HS-27A (cell line): ENCODE measurements at regions not wholly inside any gene's neighbourhood (a gene's known extent, or its start where the extent isn't known, plus 50 kb on each side); places are given as distances from the start of the nearest gene placed in this dataset.
A peak's percentile ranks its signal among the peaks of the same experiment; 100 is the strongest.

Source experiments
- DNase-seq: peaks from one replicate; pipeline ENCODE4 v3.0.0-alpha.2; 2012; ENCODE audit warnings: low read depth, missing footprints

GRCh38 chr11:80598905-80599304 is 1158.1 kb upstream of the TENM4 start:
- DNase-seq = no peak

GRCh38 chr11:80596291-80596810 is 1155.5 kb upstream of the TENM4 start:
- DNase-seq = no peak

GRCh38 chr11:80595011-80595410 is 1154.2 kb upstream of the TENM4 start:
- DNase-seq = peak; percentile 65

- peak; percentile 76 for DNase-seq
These were observed 1153.0 kb upstream of the TENM4 start for GRCh38 chr11:80593648-80594374.

GRCh38 chr11:80592546-80592945 is 1151.7 kb upstream of the TENM4 start:
- DNase-seq = no peak

- no peak for DNase-seq
These were observed 1147.1 kb upstream of the TENM4 start for GRCh38 chr11:80587906-80588305.

GRCh38 chr11:80586464-80586863 is 1145.6 kb upstream of the TENM4 start:
- DNase-seq = peak; percentile 56

GRCh38 chr11:80584661-80585060 is 1143.8 kb upstream of the TENM4 start:
- DNase-seq = no peak

- no peak for DNase-seq
These were observed 1129.0 kb upstream of the TENM4 start for GRCh38 chr11:80569832-80570231.

GRCh38 chr11:80565231-80565630 is 1124.4 kb upstream of the TENM4 start:
- DNase-seq = no peak

- no peak for DNase-seq
These were observed 1121.8 kb upstream of the TENM4 start for GRCh38 chr11:80562523-80563125.

GRCh38 chr11:80559942-80560341 is 1119.1 kb upstream of the TENM4 start:
- DNase-seq = no peak

GRCh38 chr11:80553565-80553964 is 1112.7 kb upstream of the TENM4 start:
- no peak for DNase-seq

GRCh38 chr11:80542704-80543103 is 1101.9 kb upstream of the TENM4 start:
- DNase-seq = no peak

GRCh38 chr11:80538040-80538439 is 1097.2 kb upstream of the TENM4 start:
- no peak for DNase-seq

- no peak for DNase-seq
These were observed 1092.6 kb upstream of the TENM4 start for GRCh38 chr11:80533463-80533862.

GRCh38 chr11:80532633-80533232 is 1091.9 kb upstream of the TENM4 start:
- DNase-seq = no peak

- no peak for DNase-seq
These were observed 1088.9 kb upstream of the TENM4 start for GRCh38 chr11:80529726-80530125.

GRCh38 chr11:80525663-80526405 is 1085.0 kb upstream of the TENM4 start:
- no peak for DNase-seq

GRCh38 chr11:80524349-80524748 is 1083.5 kb upstream of the TENM4 start:
- no peak for DNase-seq

- DNase-seq = no peak
These were observed 1082.2 kb upstream of the TENM4 start for GRCh38 chr11:80523057-80523456.

- no peak for DNase-seq
These were observed 1080.8 kb upstream of the TENM4 start for GRCh38 chr11:80521592-80521991.

- DNase-seq = no peak
These were observed 1079.7 kb upstream of the TENM4 start for GRCh38 chr11:80520507-80520887.
